Astrocyte (in vitro differentiated cells and primary cell): ENCODE measurements at regions not wholly inside any gene's neighbourhood (a gene's known extent, or its start where the extent isn't known, plus 50 kb on each side); places are given as distances from the start of the nearest gene placed in this dataset.

Source experiments
- CTCF ChIP-seq: IDR thresholded peaks from 2 replicates; pipeline ENCODE4 v1.5.1; 2011; ENCODE audit warnings: low read depth, mild to moderate bottlenecking, inconsistent platforms, low read length, moderate library complexity; ENCODE audit not compliant: insufficient read depth
- EZH2 ChIP-seq: IDR thresholded peaks from 2 replicates; pipeline ENCODE4 v1.6.1; 2012; ENCODE audit warnings: mild to moderate bottlenecking, low read length, inconsistent platforms; ENCODE audit not compliant: insufficient read depth

GRCh38 chr2:81739966-81740365 is 1435.4 kb upstream of the LRRTM1 start:
- no peak for TF ChIP-seq CTCF
- no peak for TF ChIP-seq EZH2
